Activated CD8-positive, alpha-beta T cell treated with anti-CD3 and anti-CD28 coated beads for 36 hours (primary cell): ENCODE measurements at regions not wholly inside any gene's neighbourhood (a gene's known extent, or its start where the extent isn't known, plus 50 kb on each side); places are given as distances from the start of the nearest gene placed in this dataset.

Source experiments
- ATAC-seq: fragments of 200-7000 bp; cut with Tn5 transposase; one replicate; pipeline ENCODE4 v1.10.0; 2021; ENCODE audit warnings: mild to moderate bottlenecking, moderate library complexity
- CTCF ChIA-PET: fragments of 350-600 bp; sonication (Branson Sonifier 250); formaldehyde crosslinking; loops from one replicate; lab custom pipeline; 2021; ENCODE audit warnings: antibody characterized with exemption; lab: Charles Lee
- POLR2A ChIA-PET: fragments of 350-600 bp; sonication (Branson Sonifier 250); formaldehyde crosslinking; loops from one replicate; lab custom pipeline; 2021; ENCODE audit warnings: antibody characterized with exemption; lab: Charles Lee
- DNase-seq: peaks from one replicate; pipeline ENCODE4 v3.0.0-alpha.2; 2020
- H3K27ac Mint-ChIP-seq: one replicate; pipeline ENCODE4 v1.8.0; 2021; ENCODE audit warnings: mild to moderate bottlenecking, mixed read lengths
- H3K27me3 Mint-ChIP-seq: one replicate; pipeline ENCODE4 v1.8.0; 2021; ENCODE audit warnings: mixed read lengths
- H3K36me3 Mint-ChIP-seq: one replicate; pipeline ENCODE4 v1.8.0; 2021; ENCODE audit warnings: low read depth, mixed read lengths
- H3K4me1 Mint-ChIP-seq: one replicate; pipeline ENCODE4 v1.8.0; 2021; ENCODE audit warnings: low read depth, mixed read lengths
- H3K4me3 Mint-ChIP-seq: one replicate; pipeline ENCODE4 v1.8.0; 2021; ENCODE audit warnings: mild to moderate bottlenecking, moderate library complexity, mixed read lengths
- H3K9me3 Mint-ChIP-seq: one replicate; pipeline ENCODE4 v1.8.0; 2021; ENCODE audit warnings: mixed read lengths
- intact Hi-C: fragments of 100-400 bp; cut with micrococcal nuclease; formaldehyde crosslinking; loops from one replicate; pipeline ENCODE4 v1.10.0; 2022
- TF ChIP-seq, protein P1 (sequence below): fragments of 200-600 bp; IDR thresholded peaks from one replicate; pipeline ENCODE4 v1.8.0; 2022; ENCODE audit warnings: antibody characterized with exemption, mild to moderate bottlenecking

DNA sequence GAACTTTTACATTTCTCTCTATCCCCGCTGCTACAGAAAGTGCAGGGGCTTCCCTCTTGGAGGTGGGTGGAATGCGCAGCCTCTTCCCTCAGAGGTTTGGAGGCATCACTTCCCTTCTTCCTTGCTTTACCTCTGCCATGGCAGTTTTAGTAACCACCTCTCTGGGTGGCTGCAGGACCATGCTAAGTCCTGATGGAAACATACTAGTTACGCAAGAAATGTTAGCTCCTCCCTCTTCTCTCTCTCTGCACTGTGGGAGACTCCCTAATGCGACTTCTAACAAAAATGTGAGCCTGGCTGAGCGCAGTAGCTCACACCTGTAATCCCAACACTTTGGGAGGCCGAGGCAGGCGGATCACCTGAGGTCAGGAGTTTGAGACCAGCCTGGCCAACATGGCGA, 116.8 kb upstream of the RAB6C start:
- H3K4me3 Mint-ChIP-seq: no peak overlapping the region
- H3K27ac Mint-ChIP-seq: no peak overlapping the region
- CTCF ChIA-PET: no interaction called here
- H3K27me3 Mint-ChIP-seq: no peaks in the 10 kb centered on the region
- H3K4me1 Mint-ChIP-seq: no peaks in the 10 kb centered on the region
- H3K9me3 Mint-ChIP-seq: no peaks in the 10 kb centered on the region
- intact Hi-C loops: no loop called here
- H3K36me3 Mint-ChIP-seq: no peaks in the 10 kb centered on the region
- DNase-seq (no peak), ATAC-seq (no peak)
- TF ChIP-seq, protein P1, sequence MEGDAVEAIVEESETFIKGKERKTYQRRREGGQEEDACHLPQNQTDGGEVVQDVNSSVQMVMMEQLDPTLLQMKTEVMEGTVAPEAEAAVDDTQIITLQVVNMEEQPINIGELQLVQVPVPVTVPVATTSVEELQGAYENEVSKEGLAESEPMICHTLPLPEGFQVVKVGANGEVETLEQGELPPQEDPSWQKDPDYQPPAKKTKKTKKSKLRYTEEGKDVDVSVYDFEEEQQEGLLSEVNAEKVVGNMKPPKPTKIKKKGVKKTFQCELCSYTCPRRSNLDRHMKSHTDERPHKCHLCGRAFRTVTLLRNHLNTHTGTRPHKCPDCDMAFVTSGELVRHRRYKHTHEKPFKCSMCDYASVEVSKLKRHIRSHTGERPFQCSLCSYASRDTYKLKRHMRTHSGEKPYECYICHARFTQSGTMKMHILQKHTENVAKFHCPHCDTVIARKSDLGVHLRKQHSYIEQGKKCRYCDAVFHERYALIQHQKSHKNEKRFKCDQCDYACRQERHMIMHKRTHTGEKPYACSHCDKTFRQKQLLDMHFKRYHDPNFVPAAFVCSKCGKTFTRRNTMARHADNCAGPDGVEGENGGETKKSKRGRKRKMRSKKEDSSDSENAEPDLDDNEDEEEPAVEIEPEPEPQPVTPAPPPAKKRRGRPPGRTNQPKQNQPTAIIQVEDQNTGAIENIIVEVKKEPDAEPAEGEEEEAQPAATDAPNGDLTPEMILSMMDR: no peak
- POLR2A ChIA-PET: interaction anchor here (0.9 kb wide), 1 partner anchor 18 kb away, joined by 3 read pairs; no protein-coding TSS in a partner anchor

DNA sequence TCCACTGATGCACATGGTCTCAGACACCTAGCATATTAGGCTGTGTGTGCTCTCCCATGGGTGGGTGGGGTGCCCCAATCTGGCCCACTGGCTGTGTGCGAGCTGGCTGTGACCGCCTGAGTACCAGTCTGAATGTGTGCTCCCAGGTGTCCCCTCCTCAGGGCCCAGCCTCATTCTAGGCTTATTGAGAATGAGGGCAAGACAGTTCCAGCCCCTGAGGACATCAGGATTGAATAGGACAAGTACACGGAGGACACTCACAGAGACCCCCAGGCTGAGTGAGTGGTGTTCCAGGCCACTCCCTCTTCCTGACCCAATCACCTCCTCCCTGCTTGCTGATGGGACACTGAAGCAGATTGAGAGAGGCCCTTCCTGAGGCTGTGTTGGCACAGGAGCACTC, 116.1 kb upstream of the RAB6C start:
- intact Hi-C loops: no loop called here
- no peaks in the 10 kb centered on the region for H3K9me3 Mint-ChIP-seq
- H3K4me1 Mint-ChIP-seq: no peaks in the 10 kb centered on the region
- H3K36me3 Mint-ChIP-seq: no peaks in the 10 kb centered on the region
- no peaks in the 10 kb centered on the region for H3K27me3 Mint-ChIP-seq
- no peak for ATAC-seq
- DNase-seq: no peak
- ChIA-PET POLR2A (no interaction called here), CTCF (no interaction called here)
- H3K4me3 Mint-ChIP-seq: no peak overlapping the region
- no peak overlapping the region for H3K27ac Mint-ChIP-seq
- TF ChIP-seq, protein P1: no peak

DNA sequence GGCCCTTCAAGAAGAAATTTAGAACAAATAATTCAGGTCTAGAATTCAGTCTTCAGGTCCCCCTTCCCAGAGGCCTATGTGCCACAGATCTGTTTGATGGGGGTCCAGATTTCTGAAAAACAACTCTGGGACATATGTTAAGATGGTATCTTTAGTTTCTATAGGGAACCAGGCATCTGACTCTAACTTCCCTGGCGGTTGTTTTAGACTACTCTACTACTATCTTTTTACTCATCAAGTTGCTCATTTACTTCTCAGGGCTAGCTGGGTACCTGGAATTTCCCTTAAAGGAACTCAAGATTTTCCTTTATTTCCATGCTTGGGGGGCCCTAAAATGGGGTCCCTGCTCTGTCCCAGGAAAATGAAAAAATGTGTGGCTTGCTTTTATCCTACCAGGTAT, 114.7 kb upstream of the RAB6C start:
- TF ChIP-seq, protein P1: no peak
- Mint-ChIP-seq H3K9me3 (no peaks in the 10 kb centered on the region), H3K27me3 (no peaks in the 10 kb centered on the region), H3K4me1 (no peaks in the 10 kb centered on the region), H3K4me3 (no peak overlapping the region), H3K36me3 (no peaks in the 10 kb centered on the region), H3K27ac (no peak overlapping the region)
- ATAC-seq (no peak), DNase-seq (no peak)
- intact Hi-C loops: no loop called here
- ChIA-PET POLR2A (no interaction called here), CTCF (no interaction called here)

DNA sequence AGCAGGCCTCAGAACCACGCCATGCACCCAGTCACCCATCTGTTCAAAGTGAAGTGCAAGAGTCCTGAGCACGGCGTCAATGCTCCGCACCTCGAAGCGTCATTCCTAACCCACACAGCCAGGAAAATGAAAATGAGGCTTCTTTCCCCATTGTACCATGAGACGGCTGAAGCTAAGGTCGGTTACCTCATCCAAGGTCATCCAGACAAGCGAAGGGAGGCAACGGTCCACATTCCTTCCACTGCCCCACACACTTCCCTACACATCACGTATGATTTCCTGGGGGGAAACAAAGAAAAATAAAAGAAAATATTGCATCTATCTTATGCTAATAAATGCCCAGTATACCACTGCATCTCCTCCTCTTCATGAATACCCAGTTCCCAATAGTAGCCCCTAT, 113.5 kb upstream of the RAB6C start:
- Mint-ChIP-seq H3K27ac (no peak overlapping the region), H3K4me3 (no peak overlapping the region), H3K4me1 (no peaks in the 10 kb centered on the region), H3K36me3 (no peaks in the 10 kb centered on the region), H3K27me3 (no peaks in the 10 kb centered on the region), H3K9me3 (no peaks in the 10 kb centered on the region)
- DNase-seq: no peak
- POLR2A ChIA-PET: no interaction called here
- TF ChIP-seq, protein P1: no peak
- ATAC-seq: no peak
- intact Hi-C loops: no loop called here
- CTCF ChIA-PET: interaction anchor here (0.8 kb wide), 1 partner anchor 15 kb away, joined by 3 read pairs; no protein-coding TSS in a partner anchor

DNA sequence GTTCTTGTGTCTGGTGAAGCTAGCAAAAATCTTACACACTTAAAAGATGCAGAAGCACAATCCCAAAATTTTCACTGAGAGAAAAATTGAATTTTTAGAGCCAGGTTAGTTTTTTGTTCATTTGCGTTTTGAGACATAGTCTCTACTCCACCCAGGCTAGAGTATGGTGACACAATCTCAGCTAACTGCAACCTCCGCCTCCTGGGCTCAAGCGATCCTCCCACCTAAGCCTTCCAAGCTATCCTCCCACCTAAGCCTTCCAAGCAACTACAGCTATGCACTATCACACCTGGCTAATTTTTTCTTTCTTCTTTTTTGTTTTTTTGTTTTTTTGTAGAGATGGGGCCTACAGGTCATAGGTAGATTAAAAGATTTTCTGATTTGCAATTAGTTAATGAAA, 113.1 kb upstream of the RAB6C start:
- TF ChIP-seq, protein P1: no peak
- Mint-ChIP-seq H3K4me1 (no peaks in the 10 kb centered on the region), H3K27ac (no peak overlapping the region), H3K27me3 (no peaks in the 10 kb centered on the region), H3K4me3 (no peak overlapping the region), H3K9me3 (no peaks in the 10 kb centered on the region), H3K36me3 (no peaks in the 10 kb centered on the region)
- no peak for ATAC-seq
- DNase-seq: no peak
- POLR2A ChIA-PET: no interaction called here
- CTCF ChIA-PET: interaction anchor here (0.8 kb wide), 1 partner anchor 16 kb away, joined by 3 read pairs; no protein-coding TSS in a partner anchor
- intact Hi-C loops: no loop called here
